ENCODE measurements at regions not wholly inside any gene's neighbourhood (a gene's known extent, or its start where the extent isn't known, plus 50 kb on each side); places are given as distances from the start of the nearest gene placed in this dataset.

DNA sequence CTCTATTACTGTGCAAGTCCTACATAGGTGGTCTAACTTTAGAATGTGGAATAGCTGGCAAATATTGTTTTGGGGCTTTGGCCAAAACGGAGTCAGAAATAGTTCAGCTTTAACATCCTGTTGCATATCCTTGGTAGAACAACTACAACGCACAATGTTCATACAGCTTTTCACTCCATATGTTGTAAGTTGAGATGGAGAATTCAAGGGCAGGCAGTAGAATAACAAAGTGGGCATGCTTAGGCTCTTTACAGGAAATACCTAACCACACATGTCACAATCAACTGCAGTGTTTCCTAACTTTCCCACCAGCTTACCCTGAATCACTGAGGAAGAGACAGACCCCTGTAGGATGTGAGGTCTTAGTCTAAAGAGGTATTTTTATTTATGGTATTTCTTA, 122.3 kb downstream of the PPP1R3A start:
- H3K36me3 ChIP-seq (ENCODE audit: control insufficient read depth, insufficient read depth, low read length) = no peaks in the 10 kb centered on the region
- POLR2A ChIA-PET = no interaction called here

DNA sequence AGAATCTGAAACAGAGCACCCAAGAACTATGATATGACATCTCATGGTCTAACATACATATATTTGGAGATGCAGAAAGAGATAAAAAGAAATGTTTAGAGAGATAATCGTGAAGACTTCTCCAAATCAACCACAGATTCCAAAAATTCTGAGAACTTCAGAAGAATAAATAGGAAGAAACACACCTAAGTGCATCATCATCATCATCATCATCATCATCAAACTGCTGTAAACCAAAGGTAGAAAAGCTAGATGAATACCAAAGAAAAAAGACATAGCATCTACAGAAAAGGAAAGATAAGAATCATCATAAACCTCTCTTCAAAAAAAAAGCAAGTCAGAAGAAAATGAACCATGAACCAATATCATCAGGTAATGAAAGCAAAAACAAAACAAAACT, 124.2 kb downstream of the PPP1R3A start:
- H3K36me3 ChIP-seq (ENCODE audit: control insufficient read depth, insufficient read depth, low read length) = no peaks in the 10 kb centered on the region
- no peaks in the 10 kb centered on the region for H3K27me3 ChIP-seq (ENCODE audit: control insufficient read depth, insufficient read depth, low read length)
- DNase-seq (ENCODE audit: low read depth) = no peak
- ChIA-PET POLR2A (no interaction called here), CTCF (no interaction called here)
- no peak overlapping the region for H3K4me3 ChIP-seq (ENCODE audit: low read depth, low read length)
- TF ChIP-seq, protein P1, sequence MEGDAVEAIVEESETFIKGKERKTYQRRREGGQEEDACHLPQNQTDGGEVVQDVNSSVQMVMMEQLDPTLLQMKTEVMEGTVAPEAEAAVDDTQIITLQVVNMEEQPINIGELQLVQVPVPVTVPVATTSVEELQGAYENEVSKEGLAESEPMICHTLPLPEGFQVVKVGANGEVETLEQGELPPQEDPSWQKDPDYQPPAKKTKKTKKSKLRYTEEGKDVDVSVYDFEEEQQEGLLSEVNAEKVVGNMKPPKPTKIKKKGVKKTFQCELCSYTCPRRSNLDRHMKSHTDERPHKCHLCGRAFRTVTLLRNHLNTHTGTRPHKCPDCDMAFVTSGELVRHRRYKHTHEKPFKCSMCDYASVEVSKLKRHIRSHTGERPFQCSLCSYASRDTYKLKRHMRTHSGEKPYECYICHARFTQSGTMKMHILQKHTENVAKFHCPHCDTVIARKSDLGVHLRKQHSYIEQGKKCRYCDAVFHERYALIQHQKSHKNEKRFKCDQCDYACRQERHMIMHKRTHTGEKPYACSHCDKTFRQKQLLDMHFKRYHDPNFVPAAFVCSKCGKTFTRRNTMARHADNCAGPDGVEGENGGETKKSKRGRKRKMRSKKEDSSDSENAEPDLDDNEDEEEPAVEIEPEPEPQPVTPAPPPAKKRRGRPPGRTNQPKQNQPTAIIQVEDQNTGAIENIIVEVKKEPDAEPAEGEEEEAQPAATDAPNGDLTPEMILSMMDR (IDR thresholded peaks at IDR 0.05; ENCODE audit: insufficient read depth, low read depth, low read length) = no peak

More for the DNA sequence above, 122.3 kb downstream of the PPP1R3A start:
- Histone ChIP-seq H3K27me3 (ENCODE audit: control insufficient read depth, insufficient read depth, low read length) (no peaks in the 10 kb centered on the region), H3K4me3 (ENCODE audit: low read depth, low read length) (no peak overlapping the region)
- CTCF ChIA-PET = no interaction called here
- no peak for DNase-seq (ENCODE audit: low read depth)
- TF ChIP-seq, protein P1 (IDR thresholded peaks at IDR 0.05; ENCODE audit: insufficient read depth, low read depth, low read length) = no peak

DNA sequence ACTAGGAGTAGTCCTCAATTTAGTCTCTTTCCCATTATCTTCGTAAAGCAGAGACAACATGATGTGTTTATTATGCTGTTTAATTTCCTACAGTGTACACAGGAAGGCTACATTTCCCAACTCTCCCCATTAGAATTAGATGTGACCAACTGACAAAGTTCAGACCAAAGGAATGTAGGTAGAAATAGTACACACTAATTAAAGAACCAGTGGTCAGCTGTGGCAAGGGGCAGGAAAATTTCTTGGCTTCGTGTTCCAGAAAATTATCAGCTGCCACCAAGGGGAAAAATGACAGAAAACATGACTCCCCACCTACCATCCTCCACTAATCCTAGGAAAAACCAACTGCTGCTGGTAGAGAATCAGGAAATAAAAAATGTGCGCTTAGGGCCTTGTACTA, 125.6 kb downstream of the PPP1R3A start:
- no peaks in the 10 kb centered on the region for H3K27me3 ChIP-seq (ENCODE audit: control insufficient read depth, insufficient read depth, low read length)
- ChIA-PET CTCF (no interaction called here), POLR2A (no interaction called here)
- no peak overlapping the region for H3K4me3 ChIP-seq (ENCODE audit: low read depth, low read length)
- H3K36me3 ChIP-seq (ENCODE audit: control insufficient read depth, insufficient read depth, low read length) = no peaks in the 10 kb centered on the region
- TF ChIP-seq, protein P1 (IDR thresholded peaks at IDR 0.05; ENCODE audit: insufficient read depth, low read depth, low read length) = no peak
- no peak for DNase-seq (ENCODE audit: low read depth)

DNA sequence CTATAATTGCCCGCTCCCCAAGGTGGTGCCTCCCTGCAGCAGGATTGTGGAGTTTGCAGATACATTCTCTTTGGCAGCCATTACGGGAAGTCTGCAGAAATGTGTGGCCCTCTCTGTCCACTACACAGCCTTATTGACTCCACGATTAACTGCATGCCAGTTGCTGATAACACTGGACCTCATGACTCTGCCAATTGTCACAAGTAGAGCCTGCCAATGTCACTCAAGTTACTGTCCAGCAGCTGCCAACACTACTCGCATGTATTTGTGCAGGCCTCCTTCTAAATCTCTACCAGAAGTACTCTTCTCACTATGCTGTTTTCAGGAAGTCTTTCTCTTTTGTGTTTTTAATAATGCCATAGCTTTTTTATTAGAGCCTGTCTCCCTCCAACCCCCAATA, 128.8 kb downstream of the PPP1R3A start:
- no peaks in the 10 kb centered on the region for H3K36me3 ChIP-seq (ENCODE audit: control insufficient read depth, insufficient read depth, low read length)
- no peak overlapping the region for H3K4me3 ChIP-seq (ENCODE audit: low read depth, low read length)
- ChIA-PET CTCF (no interaction called here), POLR2A (no interaction called here)
- no peaks in the 10 kb centered on the region for H3K27me3 ChIP-seq (ENCODE audit: control insufficient read depth, insufficient read depth, low read length)
- no peak for DNase-seq (ENCODE audit: low read depth)
- TF ChIP-seq, protein P1 (IDR thresholded peaks at IDR 0.05; ENCODE audit: insufficient read depth, low read depth, low read length) = no peak

DNA sequence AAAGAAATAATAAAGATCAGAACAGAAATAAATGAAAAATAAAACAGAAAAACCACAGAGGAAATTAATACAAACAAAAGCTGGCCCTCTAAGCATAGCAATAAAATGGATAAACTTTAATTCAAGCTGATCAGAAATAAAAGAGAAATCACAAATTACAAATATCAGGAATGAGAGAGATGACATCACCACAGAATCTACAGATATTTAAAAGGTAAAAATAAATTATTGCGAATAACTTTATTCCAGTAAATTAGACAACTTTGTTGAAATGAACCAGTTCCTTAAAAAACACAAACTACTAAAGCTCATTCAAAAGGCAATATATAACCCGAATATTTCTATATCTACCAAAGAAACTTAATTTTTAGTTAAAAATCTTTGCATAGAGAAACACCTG, 131.7 kb downstream of the PPP1R3A start:
- Histone ChIP-seq H3K27me3 (ENCODE audit: control insufficient read depth, insufficient read depth, low read length) (no peaks in the 10 kb centered on the region), H3K4me3 (ENCODE audit: low read depth, low read length) (no peak overlapping the region), H3K36me3 (ENCODE audit: control insufficient read depth, insufficient read depth, low read length) (no peaks in the 10 kb centered on the region)
- CTCF ChIA-PET = no interaction called here
- no peak for DNase-seq (ENCODE audit: low read depth)
- POLR2A ChIA-PET = no interaction called here
- TF ChIP-seq, protein P1 (IDR thresholded peaks at IDR 0.05; ENCODE audit: insufficient read depth, low read depth, low read length) = no peak
